ENCODE measurements at regions not wholly inside any gene's neighbourhood (a gene's known extent, or its start where the extent isn't known, plus 50 kb on each side); places are given as distances from the start of the nearest gene placed in this dataset.

DNA sequence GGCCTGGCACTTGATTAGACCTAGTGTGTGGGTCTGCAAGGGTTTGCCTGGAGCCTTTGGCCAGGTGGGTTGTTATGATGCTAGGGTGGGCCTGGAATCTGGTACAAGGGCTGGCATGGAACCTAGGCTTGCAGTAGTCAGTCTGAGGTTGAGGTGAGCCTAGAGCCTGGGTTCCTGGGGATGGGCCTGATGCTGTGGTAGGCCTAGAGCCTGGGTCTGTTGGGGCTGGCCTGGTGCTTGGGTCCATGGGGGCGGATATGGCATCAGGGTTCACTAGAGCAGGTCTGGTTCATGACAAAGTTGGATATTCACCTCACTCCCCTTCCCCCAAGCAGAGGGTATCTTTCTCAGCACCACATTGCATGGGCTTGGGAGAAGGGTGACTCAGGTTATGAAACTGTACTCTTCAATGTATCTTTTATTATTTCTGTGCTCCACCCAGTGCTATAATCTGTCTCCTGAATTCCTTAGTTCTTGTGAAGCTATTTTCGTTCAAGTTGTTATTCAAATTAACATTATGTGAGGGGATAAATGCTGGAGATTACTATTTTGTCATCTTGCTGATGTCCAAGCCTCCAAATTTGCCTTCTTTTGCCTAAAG, 274.4 kb downstream of the NFKBIZ start:
- TF ChIP-seq POLR2A (IDR thresholded peaks at IDR 0.05) (no peak), POLR2AphosphoS5 (IDR thresholded peaks at IDR 0.05) (no peak)
- TF ChIP-seq, protein P1, sequence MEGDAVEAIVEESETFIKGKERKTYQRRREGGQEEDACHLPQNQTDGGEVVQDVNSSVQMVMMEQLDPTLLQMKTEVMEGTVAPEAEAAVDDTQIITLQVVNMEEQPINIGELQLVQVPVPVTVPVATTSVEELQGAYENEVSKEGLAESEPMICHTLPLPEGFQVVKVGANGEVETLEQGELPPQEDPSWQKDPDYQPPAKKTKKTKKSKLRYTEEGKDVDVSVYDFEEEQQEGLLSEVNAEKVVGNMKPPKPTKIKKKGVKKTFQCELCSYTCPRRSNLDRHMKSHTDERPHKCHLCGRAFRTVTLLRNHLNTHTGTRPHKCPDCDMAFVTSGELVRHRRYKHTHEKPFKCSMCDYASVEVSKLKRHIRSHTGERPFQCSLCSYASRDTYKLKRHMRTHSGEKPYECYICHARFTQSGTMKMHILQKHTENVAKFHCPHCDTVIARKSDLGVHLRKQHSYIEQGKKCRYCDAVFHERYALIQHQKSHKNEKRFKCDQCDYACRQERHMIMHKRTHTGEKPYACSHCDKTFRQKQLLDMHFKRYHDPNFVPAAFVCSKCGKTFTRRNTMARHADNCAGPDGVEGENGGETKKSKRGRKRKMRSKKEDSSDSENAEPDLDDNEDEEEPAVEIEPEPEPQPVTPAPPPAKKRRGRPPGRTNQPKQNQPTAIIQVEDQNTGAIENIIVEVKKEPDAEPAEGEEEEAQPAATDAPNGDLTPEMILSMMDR (IDR thresholded peaks at IDR 0.05), result no peak
